ENCODE measurements at regions not wholly inside any gene's neighbourhood (a gene's known extent, or its start where the extent isn't known, plus 50 kb on each side); places are given as distances from the start of the nearest gene placed in this dataset.

DNA sequence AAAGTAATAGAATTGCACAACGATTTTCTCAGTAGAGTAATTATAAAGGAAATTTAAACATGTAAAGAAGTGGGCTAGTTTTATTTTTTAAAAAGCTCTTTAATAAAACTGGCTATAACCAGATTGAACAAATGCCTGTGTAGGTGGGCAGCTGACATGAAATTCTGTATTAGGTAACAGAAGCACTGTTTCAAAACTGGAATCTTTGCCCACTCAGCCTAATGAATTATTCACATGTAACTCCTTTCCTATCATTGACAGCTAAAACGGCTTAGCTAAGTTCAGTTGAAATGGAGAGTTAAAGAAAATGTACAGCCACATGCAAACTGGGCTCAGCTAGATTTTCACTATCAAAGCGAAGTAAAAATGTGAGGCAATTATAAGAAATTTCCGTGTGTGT is 1300.1 kb upstream of the ACO1 start:
- no peak for DNase-seq

DNA sequence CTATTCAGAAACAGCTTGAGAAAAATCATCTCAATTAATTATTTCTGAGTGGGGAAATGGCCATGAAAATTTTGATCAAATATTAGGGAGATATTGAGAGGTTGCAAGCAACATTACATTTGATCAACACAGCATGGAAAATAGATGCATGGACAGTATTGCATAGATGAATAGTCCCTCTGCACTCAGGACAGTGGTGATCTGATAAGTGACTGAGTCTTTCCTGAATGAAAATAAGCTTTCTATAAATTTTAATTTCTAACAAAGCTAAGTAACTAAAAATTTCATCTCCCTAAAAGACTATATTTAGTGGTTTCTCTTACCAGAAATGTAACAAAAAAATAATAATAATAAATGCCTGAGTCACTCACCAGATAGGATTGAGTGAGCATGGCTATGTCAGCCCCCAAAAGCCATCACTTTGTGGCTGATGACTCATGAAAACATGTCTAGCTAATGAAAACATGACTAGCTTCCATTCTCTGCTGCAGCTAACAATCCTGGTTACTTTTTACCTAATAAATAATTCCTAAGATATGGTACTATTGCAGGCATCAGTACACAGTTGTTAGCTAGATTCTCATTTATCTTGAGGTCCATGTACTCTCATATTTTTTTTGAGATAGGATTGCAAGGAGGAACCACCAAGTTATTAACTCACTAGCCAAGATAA is 1294.8 kb upstream of the ACO1 start:
- DNase-seq, result no peak

- peak; percentile 0 for DNase-seq
Observed at GRCh38 chr9:31100311-31100710, 1284.1 kb upstream of the ACO1 start.

DNA sequence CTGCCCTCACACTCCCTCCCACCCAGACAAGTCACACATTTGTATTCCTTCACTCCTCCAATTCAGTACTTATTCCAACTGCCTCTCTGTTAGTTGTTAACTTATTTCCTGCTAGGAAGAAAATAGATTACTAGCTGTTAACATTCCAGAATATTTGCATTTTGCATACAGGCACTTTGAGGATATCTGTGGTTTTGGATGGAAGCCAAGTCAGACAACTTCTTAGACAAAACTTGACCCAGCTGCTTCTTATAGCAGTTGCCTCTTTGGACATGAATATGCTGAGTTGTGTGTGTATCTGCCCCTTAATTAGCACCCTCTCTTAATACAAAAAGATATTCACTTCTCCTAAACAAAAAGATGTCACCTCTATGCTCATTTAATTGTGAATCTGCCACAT is 1280.6 kb upstream of the ACO1 start:
- no peak for DNase-seq

DNA sequence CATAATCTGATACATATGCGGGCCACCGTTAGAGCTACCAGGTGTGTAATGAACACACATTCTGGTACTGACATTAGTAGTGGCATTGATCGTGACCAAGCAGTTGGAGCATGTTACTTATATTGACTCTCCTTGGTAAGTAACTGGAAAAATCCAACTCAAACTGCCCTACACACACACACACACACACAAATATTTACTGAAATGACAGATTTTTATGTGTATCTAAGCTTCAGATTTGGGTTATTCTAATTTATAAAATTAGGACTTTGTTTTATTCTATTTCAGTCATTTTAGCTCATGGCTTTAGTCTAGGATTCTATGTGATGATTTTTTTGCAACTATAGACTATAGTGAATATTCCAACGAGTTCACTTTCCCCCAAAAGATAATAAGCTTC is 1280.2 kb upstream of the ACO1 start:
- DNase-seq, result no peak

DNA sequence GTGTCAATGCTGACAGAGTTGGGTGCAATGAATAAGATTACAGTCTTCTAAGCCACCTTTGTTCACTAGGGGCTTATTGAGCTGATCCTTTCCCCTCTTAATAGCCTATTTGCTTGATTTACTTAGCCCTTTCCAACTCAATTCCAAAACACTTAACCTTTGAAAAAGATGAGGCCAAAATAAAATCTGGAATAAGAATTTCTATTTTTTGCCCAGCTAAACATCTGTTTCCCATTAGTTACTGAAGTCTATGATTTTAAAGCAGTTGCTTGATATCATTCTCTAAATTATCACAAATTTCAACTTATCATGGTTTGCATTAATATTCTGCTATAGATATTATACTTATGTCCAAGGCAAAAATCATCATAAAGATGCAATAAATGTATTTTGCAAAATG is 1272.0 kb upstream of the ACO1 start:
- DNase-seq, result peak; percentile 45

DNA sequence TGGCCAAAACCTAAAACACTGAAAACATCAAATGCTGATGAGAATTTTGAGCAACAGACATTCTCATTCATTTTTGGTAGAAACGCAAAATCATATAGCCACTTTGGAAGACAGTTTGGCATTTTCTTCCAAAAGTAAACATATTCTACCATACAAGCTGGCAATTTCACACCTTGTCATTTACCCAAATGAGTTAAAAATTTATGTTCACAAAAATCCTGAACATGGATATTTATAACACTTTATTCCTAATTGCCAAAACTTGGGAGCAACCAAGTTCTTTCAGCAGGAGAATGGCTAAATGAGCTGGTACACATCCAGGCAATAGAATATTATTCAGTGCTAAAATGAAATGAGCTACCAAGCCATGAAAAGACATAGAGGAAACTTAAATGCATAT is 1270.1 kb upstream of the ACO1 start:
- DNase-seq, result no peak

GRCh38 chr9:31119890-31120454 is 1264.5 kb upstream of the ACO1 start:
- peak; percentile 52 for DNase-seq

DNA sequence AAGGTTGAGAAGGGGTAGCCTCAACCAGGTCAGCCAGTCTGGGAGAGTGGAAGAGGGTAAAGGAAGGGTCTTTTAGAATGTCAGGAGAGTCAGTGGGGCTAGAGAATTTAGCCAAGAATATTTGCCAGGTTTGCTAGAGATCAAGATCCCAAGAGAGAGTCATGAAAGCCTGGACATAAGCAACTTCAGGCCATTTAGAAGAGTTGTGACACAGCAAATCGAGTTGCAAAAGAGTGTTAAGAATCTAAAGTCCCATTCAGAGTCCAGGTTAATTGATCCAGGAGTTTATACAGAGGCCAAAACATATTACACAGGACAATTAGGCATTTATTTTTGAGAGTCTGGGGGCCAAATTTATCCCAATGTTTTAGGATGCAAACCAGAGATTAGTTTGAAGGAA is 1260.1 kb upstream of the ACO1 start:
- no peak for DNase-seq

DNA sequence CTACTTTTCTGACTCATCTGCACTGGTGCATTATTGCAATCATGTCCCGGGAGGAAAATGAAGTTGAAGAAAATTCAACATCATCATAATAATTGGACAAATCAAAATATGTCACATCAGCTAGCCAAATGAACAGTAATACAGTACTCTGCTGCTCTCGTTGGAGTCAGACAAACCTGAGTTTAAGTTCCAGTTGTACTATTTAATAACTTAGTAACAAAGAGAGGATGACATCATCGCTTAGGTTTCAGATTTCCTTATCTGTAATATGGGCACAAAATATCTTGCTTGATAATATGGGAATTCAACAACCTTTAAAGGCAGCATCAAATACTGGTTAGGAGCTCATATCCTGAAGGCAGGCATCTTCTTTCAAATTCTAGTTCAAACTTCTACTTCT is 1248.9 kb upstream of the ACO1 start:
- DNase-seq, result no peak

DNA sequence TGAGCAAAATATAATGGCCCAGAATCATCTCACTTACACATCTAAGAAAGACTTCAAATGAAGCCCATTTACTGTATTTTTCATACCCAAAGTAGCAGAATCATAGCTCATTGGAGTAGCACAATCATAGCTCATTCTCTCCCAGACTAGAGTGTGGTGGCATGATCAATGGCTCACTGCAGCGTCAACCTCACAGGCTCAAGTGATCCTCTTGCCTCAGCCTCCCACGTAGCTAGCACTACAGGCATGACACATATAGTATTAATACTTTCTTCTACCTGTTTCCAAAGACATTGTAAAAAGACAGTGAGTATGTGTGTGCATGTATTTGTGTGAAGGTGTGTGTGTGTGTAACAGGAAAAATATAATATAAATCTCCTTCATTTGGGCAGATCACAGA is 1247.9 kb upstream of the ACO1 start:
- DNase-seq, result no peak

GRCh38 chr9:31137176-31138160 is 1247.0 kb upstream of the ACO1 start:
- no peak for DNase-seq

DNA sequence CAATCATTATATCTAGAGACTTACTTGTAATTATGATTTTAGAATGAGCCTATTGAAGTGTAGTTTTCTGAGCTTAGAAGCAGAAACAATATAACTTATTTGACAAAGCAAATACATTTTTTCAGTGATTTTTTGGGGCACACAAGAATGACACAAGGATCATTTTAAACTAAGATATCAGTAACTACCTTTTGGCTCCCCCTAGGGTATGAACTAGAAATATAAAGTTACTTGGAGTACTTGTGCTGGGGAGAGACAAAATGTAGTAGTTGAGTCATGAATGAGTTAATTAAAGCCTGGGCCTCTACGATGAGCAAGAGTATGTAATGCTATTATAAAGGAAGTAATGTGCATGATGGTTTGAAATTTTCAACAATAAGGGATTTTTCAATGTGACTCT is 1244.1 kb upstream of the ACO1 start:
- peak; percentile 23 for DNase-seq

DNA sequence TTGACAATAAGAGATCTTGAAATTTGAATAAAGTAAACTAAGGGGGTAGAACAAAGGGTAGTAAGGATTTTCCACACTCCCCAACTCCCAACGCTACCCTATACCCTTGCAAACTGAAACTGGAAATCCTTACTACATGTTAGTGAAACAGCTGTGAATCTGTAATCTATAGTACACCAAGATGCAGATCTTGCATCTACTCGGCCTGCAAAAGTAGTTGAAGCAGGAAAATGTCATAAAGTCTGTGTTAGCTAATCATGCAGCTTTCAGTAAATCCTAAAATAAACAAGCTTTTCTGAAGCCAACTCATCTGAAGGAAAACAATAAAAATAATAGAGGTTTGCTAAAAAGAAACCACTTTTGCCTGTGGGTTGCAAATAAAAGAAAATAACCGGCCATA is 1242.0 kb upstream of the ACO1 start:
- DNase-seq, result no peak

DNA sequence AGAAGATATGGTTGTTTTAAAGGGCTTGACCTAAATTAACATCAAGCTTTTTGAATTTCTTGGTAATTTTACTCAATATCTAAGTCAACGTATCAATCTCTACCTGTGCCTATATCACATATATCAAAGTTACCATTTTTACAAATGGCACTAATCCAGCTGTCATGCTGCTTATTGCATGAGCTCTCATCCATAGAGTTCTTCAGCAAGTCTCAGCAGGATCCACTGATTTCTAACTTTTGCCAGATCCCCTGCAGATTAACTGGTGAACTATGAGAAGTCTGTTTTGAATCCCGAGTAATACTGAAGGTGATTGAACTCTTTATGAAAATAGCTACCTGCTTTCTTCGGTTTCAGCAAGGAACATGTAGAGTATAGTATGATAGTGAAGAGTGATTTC is 1239.8 kb upstream of the ACO1 start:
- no peak for DNase-seq

DNA sequence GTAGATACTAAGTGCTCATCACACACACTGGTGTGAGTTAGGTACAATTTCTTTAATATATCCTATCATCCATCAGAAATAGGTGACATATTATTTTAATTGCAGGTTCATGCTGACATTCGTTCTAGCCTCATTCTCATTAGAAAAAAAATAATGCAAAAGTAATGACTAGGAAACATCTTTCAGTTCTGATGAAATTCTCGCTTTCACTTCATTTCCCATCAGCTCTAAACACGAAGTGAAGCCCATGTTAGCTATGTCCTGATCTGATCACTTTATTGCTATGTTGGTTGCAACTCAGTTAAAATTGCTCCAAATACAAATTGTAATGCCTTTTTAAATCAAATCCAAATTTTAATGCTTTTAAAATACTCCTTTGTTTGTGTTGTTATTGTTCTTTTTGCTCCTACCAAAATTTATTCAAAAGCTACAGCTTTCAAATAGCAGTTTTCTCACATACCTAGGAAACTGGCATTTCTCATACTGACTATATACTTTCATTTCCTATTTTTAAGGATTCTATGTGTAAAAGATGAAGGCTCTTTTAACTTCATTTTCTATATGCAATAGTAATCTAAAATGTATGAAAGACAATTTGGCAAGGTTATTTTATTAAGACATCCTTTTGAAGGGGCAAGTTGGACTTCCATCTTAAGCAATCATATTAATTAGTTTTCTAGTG is 1237.8 kb upstream of the ACO1 start:
- no peak for DNase-seq

DNA sequence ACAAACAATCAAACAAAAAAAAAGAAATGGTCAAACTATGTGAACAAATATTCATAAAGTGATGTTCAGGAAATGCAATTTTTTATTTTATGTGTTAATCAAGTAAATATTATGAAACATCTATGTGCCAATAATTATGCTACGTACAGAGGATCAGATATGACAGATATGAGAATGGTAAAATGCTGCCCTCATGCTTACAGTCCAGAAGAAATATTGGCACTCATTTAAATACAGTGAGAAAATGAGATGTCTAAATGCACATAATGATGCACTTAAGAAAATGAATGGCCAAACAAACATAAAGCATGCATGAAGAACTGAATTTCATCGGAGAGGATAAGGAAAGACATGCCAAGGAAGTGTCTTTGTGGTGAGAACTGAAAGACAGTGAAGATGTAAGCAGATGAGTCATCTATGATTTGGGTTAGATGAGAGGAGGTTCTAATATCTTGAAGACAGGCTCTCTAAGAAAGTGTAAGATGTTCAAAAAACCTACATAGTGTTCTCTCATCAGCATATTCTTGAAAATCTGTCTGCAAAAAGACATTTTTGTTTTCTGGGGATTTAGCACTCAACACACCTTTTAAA is 1231.1 kb upstream of the ACO1 start:
- DNase-seq, result no peak

DNA sequence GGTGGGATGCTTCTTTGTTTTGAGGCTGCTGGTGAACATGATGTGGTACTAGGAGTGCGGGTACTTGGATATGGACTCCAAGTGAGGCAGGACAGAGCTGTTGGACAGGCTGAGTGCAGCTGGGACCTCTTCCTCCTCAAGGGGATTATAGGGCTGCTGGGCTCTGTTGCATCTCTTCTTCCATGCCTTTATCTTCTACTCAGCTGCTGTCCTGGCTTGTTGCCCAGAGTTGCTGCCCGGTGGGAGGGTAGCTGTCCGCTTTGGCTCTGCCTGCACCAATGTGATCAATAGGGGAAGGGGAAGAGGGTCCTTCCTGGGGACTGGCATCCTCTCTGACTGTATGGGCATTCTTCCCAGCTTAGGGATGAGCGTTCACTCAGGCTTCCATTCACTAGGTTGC is 1217.9 kb upstream of the ACO1 start:
- no peak for DNase-seq

DNA sequence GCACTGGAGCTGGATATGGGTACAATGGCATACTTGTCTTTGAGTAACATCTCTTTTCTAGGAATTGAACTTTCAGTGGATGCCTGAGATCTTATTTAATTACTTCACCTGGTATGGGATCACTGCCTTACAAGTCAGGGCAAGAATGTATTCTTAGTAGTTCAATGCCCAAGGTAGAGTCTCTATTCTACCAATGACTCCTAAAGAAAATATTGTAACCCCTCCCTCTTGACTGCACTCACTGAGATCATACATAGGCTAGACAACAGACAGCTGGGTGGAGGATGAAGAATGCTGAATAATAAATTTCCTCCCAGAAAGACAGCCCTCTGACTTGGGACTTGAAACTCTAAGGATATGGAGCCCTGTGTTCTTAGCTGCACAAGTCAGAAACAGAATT is 1216.3 kb upstream of the ACO1 start:
- no peak for DNase-seq

- no peak for DNase-seq
Observed at GRCh38 chr9:31174681-31175080, 1209.8 kb upstream of the ACO1 start.

DNA sequence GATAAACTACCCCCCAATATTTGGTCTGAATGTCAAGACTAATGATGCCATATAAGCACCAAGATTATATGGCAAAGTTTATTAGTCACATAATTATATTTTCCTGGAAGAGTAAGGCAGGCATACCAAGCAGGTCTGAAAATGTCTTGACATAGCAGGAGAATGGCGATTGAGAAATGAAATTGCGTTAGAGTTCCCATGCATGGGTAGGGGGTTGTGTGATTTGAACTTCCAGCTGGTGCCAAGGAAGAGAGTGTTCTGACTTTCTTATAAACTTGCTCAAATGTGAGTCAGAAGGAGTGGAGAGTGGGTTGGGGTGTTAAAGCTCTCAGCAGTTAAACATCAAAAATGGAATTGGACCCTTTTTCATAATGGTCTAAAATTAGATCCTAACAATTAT is 1200.6 kb upstream of the ACO1 start:
- no peak for DNase-seq

- no peak for DNase-seq
Observed at GRCh38 chr9:31185831-31186230, 1198.6 kb upstream of the ACO1 start.

GRCh38 chr9:31188496-31188895 is 1195.9 kb upstream of the ACO1 start:
- no peak for DNase-seq

All from NCI-H82 (cell line).